SK-N-SH (cell line): ENCODE measurements at regions not wholly inside any gene's neighbourhood (a gene's known extent, or its start where the extent isn't known, plus 50 kb on each side); places are given as distances from the start of the nearest gene placed in this dataset.

Experiments
- CTCF ChIA-PET: fragments of 300-600, 350-600 bp; formaldehyde crosslinking; extraction: SDS; loops from one replicate; lab custom pipeline; 2021; lab: Yijun Ruan, JAX
- POLR2A ChIA-PET: fragments of 350-600 bp; sonication (Branson Sonifier 250); formaldehyde crosslinking; extraction: SDS; loops from one replicate; lab custom pipeline; 2020; ENCODE audit warnings: antibody characterized with exemption, inconsistent platforms; lab: Yijun Ruan, JAX
- DNase-seq: peaks from one replicate; pipeline ENCODE4 v3.0.0; 2012
- H2AFZ ChIP-seq: fragments of 200-600 bp; sonication (generic); 2 replicates; pipeline ENCODE4 v1.8.1; 2016; ENCODE audit warnings: antibody characterized with exemption, mild to moderate bottlenecking, low read depth
- H3F3A ChIP-seq: fragments of 200-600 bp; sonication (generic); replicated peaks from 2 replicates; pipeline ENCODE3; 2016; ENCODE audit warnings: antibody characterized with exemption, mild to moderate bottlenecking; ENCODE audit not compliant: insufficient read depth
- H3K27ac ChIP-seq, 2 experiments: fragments of 200-500 bp in 1 of 2; fragments of 200-600 bp in 1 of 2; sonication (Bioruptor generic) in 1 of 2; sonication (generic), shearing (Covaris generic) in 1 of 2; 2 replicates each; pipeline versions ENCODE4 v1.5.1 to v1.6.1; 2014 to 2016; ENCODE audit warnings: low read depth in 2 of 2, inconsistent platforms in 1 of 2, low read length in 1 of 2, mild to moderate bottlenecking in 1 of 2, mixed read lengths in 1 of 2
- H3K27me3 ChIP-seq: fragments of 200-600 bp; sonication (generic), shearing (Covaris generic); 2 replicates; pipeline ENCODE4 v1.6.1; 2016; ENCODE audit warnings: mixed run types; ENCODE audit not compliant: insufficient read depth
- H3K36me3 ChIP-seq, 2 experiments: fragments of 200-500 bp in 1 of 2; fragments of 200-600 bp in 1 of 2; sonication (Bioruptor generic) in 1 of 2; sonication (generic) in 1 of 2; replicated peaks in 1 of 2; 2 replicates each; pipeline versions ENCODE3 to v1.5.1; 2014 to 2016; ENCODE audit warnings: low read length in 1 of 2, mild to moderate bottlenecking in 1 of 2; ENCODE audit not compliant: insufficient read depth in 2 of 2, control insufficient read depth in 1 of 2
- H3K4me1 ChIP-seq, 2 experiments: fragments of 200-500 bp in 1 of 2; fragments of 200-600 bp in 1 of 2; sonication (Bioruptor generic) in 1 of 2; sonication (generic), shearing (Covaris generic) in 1 of 2; 2 replicates each; pipeline versions ENCODE4 v1.5.1 to v1.6.1; 2014 to 2016; ENCODE audit warnings: low read depth in 1 of 2, low read length in 1 of 2, mixed run types in 1 of 2; ENCODE audit not compliant: insufficient read depth in 2 of 2, control insufficient read depth in 1 of 2
- H3K4me2 ChIP-seq: fragments of 200-600 bp; sonication (generic), shearing (Covaris generic); 2 replicates; pipeline ENCODE4 v1.6.1; 2017; ENCODE audit warnings: mixed run types
- H3K4me3 ChIP-seq, 2 experiments: fragments of 200-500 bp in 1 of 2; fragments of 200-600 bp in 1 of 2; sonication (Bioruptor generic) in 1 of 2; sonication (generic), shearing (Covaris generic) in 1 of 2; 2 replicates each; pipeline versions ENCODE4 v1.5.1 to v1.8.1; 2014 to 2016; ENCODE audit warnings: low read depth in 2 of 2, inconsistent platforms in 1 of 2, low read length in 1 of 2, mild to moderate bottlenecking in 1 of 2, mixed read lengths in 1 of 2, moderate library complexity in 1 of 2
- H3K79me2 ChIP-seq: fragments of 200-600 bp; sonication (generic); 2 replicates; pipeline ENCODE4 v1.8.1; 2017; ENCODE audit warnings: mild to moderate bottlenecking; ENCODE audit not compliant: insufficient read depth
- H3K9ac ChIP-seq: fragments of 200-600 bp; sonication (generic); 2 replicates; pipeline ENCODE4 v1.6.1; 2017; ENCODE audit warnings: mixed run types
- H3K9me2 ChIP-seq: fragments of 200-600 bp; sonication (generic); 2 replicates; pipeline ENCODE4 v1.6.1; 2017; ENCODE audit warnings: mixed run types
- H3K9me3 ChIP-seq: fragments of 200-600 bp; sonication (generic); 2 replicates; pipeline ENCODE4 v1.6.1; 2017; ENCODE audit warnings: mixed run types, mild to moderate bottlenecking, moderate library complexity
- H4K20me1 ChIP-seq: fragments of 200-600 bp; sonication (generic); 2 replicates; pipeline ENCODE4 v1.6.1; 2017; ENCODE audit warnings: mild to moderate bottlenecking, mixed run types; ENCODE audit not compliant: insufficient read depth
- CHD2 ChIP-seq: fragments of 150-350 bp; IDR thresholded peaks from 2 replicates; pipeline ENCODE4 v1.6.1; 2018; ENCODE audit warnings: low read length; ENCODE audit not compliant: partially characterized antibody
- CTCF ChIP-seq: fragments of 200-600 bp; sonication (generic); IDR thresholded peaks from 2 replicates; pipeline ENCODE4 v1.6.1; 2017; ENCODE audit warnings: antibody characterized with exemption, mild to moderate bottlenecking, moderate library complexity
- EZH2phosphoT487 ChIP-seq: fragments of 200-600 bp; sonication (generic); IDR thresholded peaks from 2 replicates; pipeline ENCODE4 v1.6.1; 2017; ENCODE audit warnings: low read depth, mixed run types, mild to moderate bottlenecking, antibody characterized with exemption, moderate library complexity, borderline replicate concordance
- FOXJ3 ChIP-seq: sonication (generic); formaldehyde crosslinking; IDR thresholded peaks from 2 replicates; pipeline ENCODE4 v1.5.1; 2020; ENCODE audit warnings: mild to moderate bottlenecking, missing genetic modification reagents
- GABPA ChIP-seq: IDR thresholded peaks from 2 replicates; pipeline ENCODE4 v1.4.0; 2012; ENCODE audit warnings: low read depth, mild to moderate bottlenecking
- GATA2 ChIP-seq: sonication (generic); formaldehyde crosslinking; IDR thresholded peaks from 2 replicates; pipeline ENCODE4 v1.5.0; 2020; ENCODE audit warnings: mild to moderate bottlenecking, missing genetic modification reagents
- IRF3 ChIP-seq: fragments of 150-350 bp; IDR thresholded peaks from 2 replicates; pipeline ENCODE4 v1.6.1; 2016; ENCODE audit warnings: mild to moderate bottlenecking, low read depth, low read length
- JUND ChIP-seq: IDR thresholded peaks from 2 replicates; pipeline ENCODE4 v1.4.0; 2012
- MXI1 ChIP-seq: IDR thresholded peaks from 2 replicates; pipeline ENCODE4 v1.6.1; 2012; ENCODE audit warnings: mild to moderate bottlenecking, low read depth, low read length, improper control_type of control experiment
- PBX3 ChIP-seq: IDR thresholded peaks from 2 replicates; pipeline ENCODE4; 2012
- POLR2AphosphoS5 ChIP-seq: IDR thresholded peaks from 2 replicates; pipeline ENCODE4 v1.6.1; 2012; ENCODE audit warnings: low read depth, low read length
- RCOR1 ChIP-seq: fragments of 150-350 bp; IDR thresholded peaks from 2 replicates; pipeline ENCODE4 v1.6.1; 2017; ENCODE audit warnings: antibody characterized with exemption, low read length
- RXRA ChIP-seq: IDR thresholded peaks from 2 replicates; pipeline ENCODE4 v1.4.0; 2012; ENCODE audit warnings: low read depth, mild to moderate bottlenecking, borderline replicate concordance
- USF1 ChIP-seq: IDR thresholded peaks from 2 replicates; pipeline ENCODE4 v1.4.0; 2012; ENCODE audit warnings: low read depth, borderline replicate concordance
- YY1 ChIP-seq: IDR thresholded peaks from 2 replicates; pipeline ENCODE4 v1.4.0; 2012; ENCODE audit warnings: low read depth, mild to moderate bottlenecking
- ZBTB33 ChIP-seq: IDR thresholded peaks from 2 replicates; pipeline ENCODE4 v1.4.0; 2012; ENCODE audit warnings: low read depth, borderline replicate concordance
- WGBS: methylation state at CpG from one replicate; pipeline ENCODE4 v1.1.6; 2017; ENCODE audit warnings: low lambda C conversion rate; 5-methylcytosine and 5-hydroxymethylcytosine counted together

GRCh38 chr14:36454599-36455240, 65.3 kb downstream of the NKX2-1 start:
- Histone ChIP-seq H3K4me3 (no peak overlapping the region), H3K9me2 (peaks cover 3% of the 10 kb centered on the region; the same call in 1 of the 2 replicates), H3K79me2 (no peaks in the 10 kb centered on the region), H3K27ac (no peak overlapping the region), H3K9me3 (no peaks in the 10 kb centered on the region), H3K36me3 (no peaks in the 10 kb centered on the region), H3K27me3 (peaks cover 12% of the 10 kb centered on the region; the same call in 1 of the 2 replicates), H4K20me1 (no peaks in the 10 kb centered on the region), H3F3A (no peaks in the 10 kb centered on the region), H3K4me2 (no peak overlapping the region), H3K9ac (no peak overlapping the region), H2AFZ (no peak overlapping the region), H3K4me1 (no peaks in the 10 kb centered on the region)
- POLR2A ChIA-PET = no interaction called here
- TF ChIP-seq RCOR1 (no peak), USF1 (no peak), IRF3 (no peak), GATA2 (no peak), POLR2AphosphoS5 (no peak), PBX3 (no peak), ZBTB33 (no peak), EZH2phosphoT487 (no peak), YY1 (no peak), CTCF (no peak), GABPA (no peak), RXRA (no peak), CHD2 (no peak), MXI1 (no peak), JUND (no peak), FOXJ3 (no peak)
- DNase-seq = no peak
- CTCF ChIA-PET = interaction anchor here (0.8 kb wide), 1 partner anchor 15 kb away, joined by 3 read pairs; no protein-coding TSS in a partner anchor
- 4% methylated on average over 5 of the region's 5 CpGs for WGBS
